ENCODE measurements at regions not wholly inside any gene's neighbourhood (a gene's known extent, or its start where the extent isn't known, plus 50 kb on each side); places are given as distances from the start of the nearest gene placed in this dataset.

GRCh38 chr2:146598791-146599190 is 1246.0 kb upstream of the ACVR2A start:
- no peak for TF ChIP-seq POLR2A (IDR thresholded peaks at IDR 0.05)
- TF ChIP-seq CTCF (IDR thresholded peaks at IDR 0.05), result no peak
- Histone ChIP-seq H3K4me1 (no peaks in the 10 kb centered on the region), H3K9me3 (no peaks in the 10 kb centered on the region), H3K4me3 (replicated peaks in 1 of 3) (no peak overlapping the region), H3K27ac (no peak overlapping the region), H3K36me3 (no peaks in the 10 kb centered on the region), H3K27me3 (no peaks in the 10 kb centered on the region)
- intact Hi-C loops (cut with DNase I), result no loop called here
- 84 to 93% methylated on average over 2 of the region's 2 CpGs for WGBS, 2 donors
- no peak for DNase-seq

GRCh38 chr2:146597291-146597690 is 1247.5 kb upstream of the ACVR2A start:
- H3K27ac ChIP-seq, result no peak overlapping the region
- no peaks in the 10 kb centered on the region for H3K27me3 ChIP-seq
- no peaks in the 10 kb centered on the region for H3K4me1 ChIP-seq
- intact Hi-C loops (cut with DNase I), result no loop called here
- H3K9me3 ChIP-seq, result no peaks in the 10 kb centered on the region
- no peak for TF ChIP-seq CTCF (IDR thresholded peaks at IDR 0.05)
- TF ChIP-seq POLR2A (IDR thresholded peaks at IDR 0.05), result no peak
- no peak for DNase-seq
- no peak overlapping the region for H3K4me3 ChIP-seq (replicated peaks in 1 of 3)
- no peaks in the 10 kb centered on the region for H3K36me3 ChIP-seq

- TF ChIP-seq CTCF (IDR thresholded peaks at IDR 0.05), result no peak
- no peak for TF ChIP-seq POLR2A (IDR thresholded peaks at IDR 0.05)
- Histone ChIP-seq H3K9me3 (no peaks in the 10 kb centered on the region), H3K4me1 (no peaks in the 10 kb centered on the region), H3K4me3 (replicated peaks in 1 of 3) (no peak overlapping the region), H3K27me3 (no peaks in the 10 kb centered on the region), H3K27ac (no peak overlapping the region), H3K36me3 (no peaks in the 10 kb centered on the region)
- intact Hi-C loops (cut with DNase I), result no loop called here
- 82 to 85% methylated on average over 4 of the region's 4 CpGs for WGBS, 2 donors
- DNase-seq, result no peak
Measured at GRCh38 chr2:146591908-146592307, 1252.9 kb upstream of the ACVR2A start.

- WGBS, 2 donors, result 96 to 97% methylated on average over 32 to 38 of the region's 38 CpGs
- H3K9me3 ChIP-seq, result no peaks in the 10 kb centered on the region
- no peak overlapping the region for H3K4me3 ChIP-seq (replicated peaks in 1 of 3)
- intact Hi-C loops (cut with DNase I), result no loop called here
- no peak for TF ChIP-seq CTCF (IDR thresholded peaks at IDR 0.05)
- no peak for TF ChIP-seq POLR2A (IDR thresholded peaks at IDR 0.05)
- H3K27ac ChIP-seq, result no peak overlapping the region
- H3K36me3 ChIP-seq, result no peaks in the 10 kb centered on the region
- no peaks in the 10 kb centered on the region for H3K27me3 ChIP-seq
- no peaks in the 10 kb centered on the region for H3K4me1 ChIP-seq
- no peak for DNase-seq
Measured at GRCh38 chr2:146587291-146587713, 1257.5 kb upstream of the ACVR2A start.

GRCh38 chr2:146584316-146584715 is 1260.5 kb upstream of the ACVR2A start:
- H3K27ac ChIP-seq, result no peak overlapping the region
- WGBS, 2 donors, result 94 to 98% methylated on average over 2 of the region's 2 CpGs
- H3K4me3 ChIP-seq (replicated peaks in 1 of 3), result no peak overlapping the region
- H3K27me3 ChIP-seq, result no peaks in the 10 kb centered on the region
- no peaks in the 10 kb centered on the region for H3K36me3 ChIP-seq
- H3K9me3 ChIP-seq, result no peaks in the 10 kb centered on the region
- TF ChIP-seq CTCF (IDR thresholded peaks at IDR 0.05) (no peak), POLR2A (IDR thresholded peaks at IDR 0.05) (no peak)
- DNase-seq, result no peak
- no peaks in the 10 kb centered on the region for H3K4me1 ChIP-seq
- intact Hi-C loops (cut with DNase I), result no loop called here
